OCI-M2 (cell line): ENCODE measurements at regions not wholly inside any gene's neighbourhood (a gene's known extent, or its start where the extent isn't known, plus 50 kb on each side); places are given as distances from the start of the nearest gene placed in this dataset.

Experiments
- DNase-seq: peaks from one replicate; lab custom pipeline; 2025; ENCODE audit not compliant: unreplicated experiment; lab: John Stamatoyannopoulos, UW

DNA sequence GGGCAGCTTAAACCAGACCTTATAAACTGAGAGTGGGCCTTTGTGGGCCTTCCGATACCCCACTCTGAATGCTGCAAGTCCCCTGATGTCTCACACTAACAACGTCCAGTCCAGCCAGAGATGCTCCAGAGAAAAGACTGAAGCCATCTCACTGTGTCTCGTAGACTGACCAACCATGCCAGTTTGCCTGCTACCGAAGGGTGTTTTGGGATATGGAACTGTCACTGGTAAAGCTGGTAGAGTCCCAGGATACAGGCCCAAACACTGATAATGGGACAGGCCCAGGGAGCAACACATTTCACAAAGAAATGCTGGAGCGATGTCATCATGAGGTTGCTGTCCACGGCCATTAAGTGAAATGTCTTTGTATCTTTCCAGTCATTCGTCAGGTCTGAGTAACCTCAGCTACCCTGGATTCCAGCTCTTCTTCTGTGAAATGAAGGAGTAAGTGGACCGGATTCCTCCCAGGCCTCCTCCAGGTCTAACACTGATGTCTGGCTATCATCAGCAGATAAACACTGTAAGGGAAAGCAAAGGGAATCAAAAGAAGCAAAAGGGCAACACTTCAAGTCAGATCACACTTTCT, 81.6 kb downstream of the SLC5A7 start:
- DNase-seq: no peak

DNA sequence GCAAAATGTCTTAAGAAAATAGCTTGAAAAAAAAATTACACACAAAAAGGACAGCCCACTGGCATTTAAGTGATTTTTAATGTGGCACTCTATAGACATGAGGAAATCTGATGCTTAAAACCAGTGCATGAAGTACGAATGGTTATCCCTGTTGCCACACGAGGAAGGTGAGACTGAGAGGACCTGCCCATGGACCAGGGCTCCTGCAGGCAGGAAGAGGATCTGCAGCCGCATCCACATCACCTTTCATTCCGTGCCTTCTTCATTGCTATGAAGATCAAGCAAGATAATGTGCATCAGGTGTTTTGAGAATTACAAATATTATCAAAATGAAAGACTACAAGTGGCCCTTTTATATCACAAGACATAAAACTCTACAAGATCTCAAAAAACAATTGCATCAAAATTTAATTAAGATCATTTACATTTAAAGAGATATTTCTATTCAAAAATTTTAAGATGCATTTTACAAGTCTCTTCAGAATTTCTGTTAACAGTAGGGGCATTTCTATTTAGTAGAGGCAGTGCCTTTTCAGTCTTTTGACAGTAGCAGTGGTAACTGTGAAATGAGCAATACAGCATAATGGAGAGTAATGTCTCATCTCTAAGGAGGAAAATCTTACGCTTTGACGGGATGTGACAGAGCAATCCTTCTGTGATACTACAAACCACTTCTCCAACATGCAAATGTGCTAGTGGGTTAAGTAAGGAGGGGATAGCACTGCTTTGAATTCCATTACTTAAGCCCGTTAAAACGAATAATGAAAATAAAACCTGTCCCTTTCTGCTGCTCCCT, 83.4 kb downstream of the SLC5A7 start:
- no peak for DNase-seq

DNA sequence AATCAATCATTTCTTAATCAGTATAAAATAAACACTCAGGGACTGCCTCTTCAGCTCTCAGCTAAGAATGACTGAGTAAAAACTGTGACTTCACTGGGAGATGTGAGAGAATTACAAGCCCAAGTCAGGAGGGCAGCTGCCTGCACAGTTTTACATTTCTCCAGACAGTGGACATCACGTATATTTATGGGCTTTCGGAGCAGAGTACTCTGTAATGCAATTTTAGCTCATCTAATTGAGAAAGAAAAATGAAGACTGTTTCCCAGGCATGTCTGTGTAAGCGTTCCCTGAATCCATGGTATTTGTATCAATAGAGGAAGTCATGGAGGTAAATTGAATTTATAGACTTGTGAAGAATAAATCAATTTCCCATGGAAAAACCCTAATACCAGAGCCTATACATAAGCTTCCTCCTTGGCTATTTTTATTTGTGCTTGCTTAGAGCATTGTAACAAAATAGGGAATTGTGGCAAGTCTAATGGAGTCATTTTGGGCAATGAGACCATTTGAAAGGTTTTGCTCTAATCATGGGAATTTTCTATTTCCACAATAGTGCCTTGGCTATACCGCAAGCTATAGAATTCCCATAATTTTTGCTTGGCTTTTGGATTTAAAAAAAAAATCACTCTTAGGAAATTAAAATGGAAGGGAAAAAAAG, 87.2 kb downstream of the SLC5A7 start:
- no peak for DNase-seq

DNA sequence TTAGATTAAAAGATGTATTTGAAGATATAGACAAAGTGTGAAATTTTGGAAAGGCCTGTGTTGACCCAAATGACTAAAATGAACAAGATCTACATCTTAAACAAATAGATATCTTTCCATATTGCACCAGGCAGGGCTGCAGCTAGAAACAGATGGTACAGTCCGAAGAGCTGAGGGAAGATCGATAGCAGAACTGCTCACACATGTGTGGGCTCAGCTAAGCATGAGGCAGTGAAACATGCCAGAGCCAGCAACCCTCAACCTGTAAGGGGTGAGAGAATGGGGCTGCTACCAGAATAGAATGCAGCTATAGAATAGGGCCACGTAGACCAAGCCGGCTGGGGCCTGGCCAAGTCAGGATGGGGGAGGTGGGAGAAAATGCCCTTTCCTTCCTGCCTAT, 87.8 kb downstream of the SLC5A7 start:
- DNase-seq: no peak

DNA sequence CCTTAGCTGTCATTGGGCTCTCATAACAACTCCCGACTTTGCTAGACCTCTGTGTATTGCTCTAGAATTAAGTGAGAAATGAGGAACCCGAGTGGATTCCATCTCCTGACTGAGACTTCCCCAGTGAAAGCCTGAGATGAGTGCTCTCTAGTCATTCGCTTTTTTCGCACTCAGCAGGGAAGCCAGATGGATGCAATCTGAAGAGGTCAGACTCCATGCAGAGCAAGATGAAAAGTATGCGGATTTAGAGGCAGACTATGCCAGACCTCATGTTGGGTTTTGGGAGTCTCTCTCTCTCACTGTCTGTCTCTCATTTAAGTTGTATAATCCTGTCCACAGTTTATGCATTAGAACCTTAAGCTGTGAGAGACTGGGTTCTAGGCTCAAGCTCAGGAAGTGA, 88.6 kb downstream of the SLC5A7 start:
- DNase-seq: no peak

DNA sequence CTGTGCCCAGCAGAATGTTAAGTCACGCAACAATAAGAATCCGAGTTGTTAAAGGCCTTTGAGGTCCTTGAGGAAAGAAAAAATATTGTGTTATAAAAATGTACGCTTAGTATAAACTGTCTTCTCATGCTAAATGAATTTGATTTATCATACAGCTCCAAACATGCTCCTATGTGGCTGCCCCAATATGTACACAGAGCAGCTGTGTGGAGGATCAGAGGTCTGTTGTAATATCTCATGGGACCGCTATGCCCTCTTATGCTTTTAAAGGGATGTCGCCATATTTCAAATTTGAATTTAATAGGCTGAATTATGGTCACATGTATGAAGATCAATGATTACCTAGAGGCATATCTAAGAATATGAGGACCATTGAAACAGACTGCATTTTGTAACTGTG, 90.2 kb downstream of the SLC5A7 start:
- no peak for DNase-seq

DNA sequence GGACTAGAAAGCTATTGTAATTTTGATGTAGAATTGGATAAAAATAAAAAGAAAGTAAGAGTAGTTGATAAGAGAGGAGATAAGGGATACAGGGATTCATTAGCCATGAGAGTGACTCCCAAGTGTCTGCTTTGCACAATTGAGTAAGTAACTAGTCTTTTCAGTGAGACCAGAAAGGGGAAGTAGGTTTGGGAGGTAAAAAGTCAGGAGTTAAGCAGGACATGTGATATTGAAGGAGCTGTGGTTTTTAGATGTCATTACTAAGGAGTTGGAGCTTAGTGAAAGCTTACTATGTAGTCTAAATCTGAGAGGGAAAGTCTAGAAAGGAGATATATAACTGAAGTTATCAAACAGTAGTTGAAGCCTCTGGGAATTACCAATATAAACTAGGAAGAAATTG, 93.4 kb downstream of the SLC5A7 start:
- no peak for DNase-seq

DNA sequence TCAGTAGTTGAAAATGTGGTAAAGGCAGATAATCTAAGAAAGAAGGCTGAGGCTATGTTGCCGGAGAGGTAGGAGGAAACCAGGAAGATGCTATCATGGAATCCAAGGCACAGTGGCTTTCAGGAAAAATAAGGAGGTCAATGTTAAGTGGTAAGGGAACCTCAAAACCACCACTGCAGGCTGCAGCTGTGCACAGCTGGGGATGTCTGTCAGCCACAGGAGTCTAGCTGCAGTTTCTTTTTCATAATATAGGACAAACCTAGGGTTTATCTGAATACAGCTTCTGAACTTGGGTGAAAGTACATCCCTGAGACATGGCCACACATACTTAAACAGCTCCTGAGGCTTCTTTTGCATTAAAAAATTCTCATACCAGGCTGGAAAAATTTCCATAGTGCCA, 93.9 kb downstream of the SLC5A7 start:
- no peak for DNase-seq

DNA sequence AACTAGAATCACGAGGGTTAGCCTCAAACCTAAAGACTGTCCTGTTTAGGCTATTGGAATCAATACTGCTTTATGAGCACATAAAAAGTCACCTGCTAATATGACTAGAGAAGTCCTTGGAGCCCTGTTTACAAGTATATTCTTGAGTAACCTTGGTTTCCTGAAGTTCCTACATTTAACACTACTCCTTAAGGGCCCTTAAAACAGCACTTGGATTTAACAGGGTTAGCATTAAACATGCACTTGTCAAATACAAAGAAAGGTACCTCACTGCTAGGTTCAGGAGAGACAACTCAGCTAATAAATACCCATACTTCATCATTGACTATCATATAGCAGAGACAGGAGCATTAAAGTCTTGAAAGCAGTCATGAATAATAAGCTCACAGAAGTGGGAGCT, 96.7 kb downstream of the SLC5A7 start:
- no peak for DNase-seq

DNA sequence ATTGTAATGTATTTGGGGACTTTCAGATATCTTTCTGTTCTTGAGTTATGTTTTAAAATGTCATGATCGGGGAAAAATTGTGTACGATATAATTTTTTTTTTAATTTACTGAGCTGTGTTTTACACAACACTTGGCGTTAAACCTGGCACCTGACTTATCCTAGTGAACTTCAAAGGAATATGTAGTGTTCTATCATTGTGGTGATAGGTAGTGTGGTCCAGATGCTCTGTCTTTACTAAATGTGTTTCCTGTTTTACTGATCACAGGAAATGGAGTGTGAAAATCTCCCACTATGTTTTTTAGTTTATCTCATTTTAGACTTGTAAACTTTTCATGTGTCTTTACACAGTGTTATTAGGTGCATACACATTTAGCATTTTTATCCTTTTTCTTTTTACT, 98.0 kb downstream of the SLC5A7 start:
- no peak for DNase-seq

DNA sequence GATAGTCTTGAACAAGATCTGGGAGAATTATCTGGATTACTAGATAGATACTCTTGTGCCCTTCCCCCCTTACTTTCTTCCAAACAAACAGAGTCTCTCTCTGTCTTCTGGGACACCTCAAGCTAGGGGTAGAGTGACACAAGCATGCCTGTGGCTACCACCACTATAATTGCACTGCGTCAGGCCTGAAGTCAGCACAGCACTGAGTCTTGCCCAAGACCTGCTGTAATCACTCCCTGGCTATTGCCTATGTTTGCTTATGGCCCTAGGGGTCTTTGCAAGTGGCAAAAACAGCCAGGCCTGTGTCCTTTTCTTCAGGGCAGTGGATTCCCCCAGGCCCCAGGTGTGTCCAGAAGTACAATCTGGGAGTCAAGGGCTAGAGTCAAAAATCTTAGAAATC, 106.6 kb downstream of the SLC5A7 start:
- DNase-seq: no peak

DNA sequence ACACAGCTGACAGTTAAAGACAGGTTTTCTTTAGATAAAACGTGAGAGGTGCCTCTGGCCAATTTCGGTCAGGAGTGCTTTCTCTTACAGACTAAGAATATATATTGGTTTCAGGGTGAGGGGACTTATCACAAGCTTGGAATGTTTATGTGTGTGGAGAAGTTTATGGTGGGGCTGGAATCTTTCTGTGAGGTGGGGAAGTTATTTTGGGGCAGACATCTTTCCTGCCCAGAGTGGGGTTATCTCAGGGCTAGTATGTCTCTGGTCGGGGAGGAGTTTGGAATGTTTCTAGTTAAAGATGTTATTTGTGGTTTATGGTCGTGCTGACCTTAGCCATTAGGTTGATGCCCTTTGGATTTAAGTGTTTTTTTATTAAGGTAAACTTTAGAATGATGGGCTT, 115.2 kb downstream of the SLC5A7 start:
- DNase-seq: no peak

DNA sequence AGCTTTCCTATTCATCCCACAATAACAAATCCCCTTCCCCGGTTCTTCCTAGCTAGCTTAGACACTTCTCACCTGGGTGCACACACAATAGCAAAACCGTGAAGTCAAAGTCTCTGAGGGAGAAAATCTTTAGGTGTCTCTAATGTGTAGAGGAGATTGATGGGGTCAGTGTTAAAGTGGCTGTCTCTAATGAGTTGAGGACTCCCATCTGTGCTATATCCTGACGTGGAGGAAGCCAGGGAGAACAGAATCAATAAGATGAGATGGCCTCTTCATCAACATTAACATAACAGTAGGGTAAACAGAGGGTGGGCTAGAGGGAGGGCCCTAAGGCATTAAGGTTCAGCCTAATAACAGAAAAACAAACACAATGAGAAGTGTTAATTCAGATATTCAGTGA, 120.4 kb downstream of the SLC5A7 start:
- no peak for DNase-seq

DNA sequence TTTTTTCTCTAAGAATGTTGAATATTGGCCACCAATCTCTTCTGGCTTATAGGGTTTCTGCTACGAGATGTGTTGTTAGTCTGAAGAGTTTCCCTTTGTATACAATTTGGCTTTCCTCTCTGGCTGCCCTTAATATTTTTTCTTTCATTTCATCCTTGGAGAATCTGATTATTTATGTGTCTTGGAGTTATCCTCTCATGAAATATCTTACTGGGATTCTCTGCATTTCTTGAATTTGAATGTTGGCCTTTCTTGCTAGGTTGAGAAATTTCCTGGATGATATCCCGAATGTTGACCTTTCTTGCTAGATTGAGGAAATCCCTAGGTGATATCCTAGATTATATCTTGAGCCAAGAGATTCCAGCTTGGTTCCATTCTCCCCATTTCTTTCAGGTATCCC, 125.6 kb downstream of the SLC5A7 start:
- DNase-seq: no peak

DNA sequence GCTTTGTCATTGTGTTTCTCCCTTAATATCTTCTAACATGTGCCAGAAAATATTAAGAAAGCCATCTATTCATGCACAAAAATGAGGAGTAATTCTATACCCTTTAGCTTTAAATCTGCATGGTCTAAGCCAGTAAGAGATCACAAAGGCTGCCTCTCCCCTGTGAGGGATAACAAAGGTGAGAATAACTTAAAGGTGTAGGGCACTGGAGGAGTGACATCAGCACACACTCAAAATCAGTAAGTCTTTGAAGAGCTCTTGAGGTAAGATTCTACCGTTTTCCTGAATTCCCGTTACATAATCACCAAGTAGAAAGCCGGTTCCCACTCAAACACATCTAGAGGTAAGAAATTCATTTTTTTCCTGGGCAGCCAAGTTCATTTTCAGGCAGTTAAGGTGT, 123.9 kb upstream of the SULT1C3 start:
- no peak for DNase-seq

DNA sequence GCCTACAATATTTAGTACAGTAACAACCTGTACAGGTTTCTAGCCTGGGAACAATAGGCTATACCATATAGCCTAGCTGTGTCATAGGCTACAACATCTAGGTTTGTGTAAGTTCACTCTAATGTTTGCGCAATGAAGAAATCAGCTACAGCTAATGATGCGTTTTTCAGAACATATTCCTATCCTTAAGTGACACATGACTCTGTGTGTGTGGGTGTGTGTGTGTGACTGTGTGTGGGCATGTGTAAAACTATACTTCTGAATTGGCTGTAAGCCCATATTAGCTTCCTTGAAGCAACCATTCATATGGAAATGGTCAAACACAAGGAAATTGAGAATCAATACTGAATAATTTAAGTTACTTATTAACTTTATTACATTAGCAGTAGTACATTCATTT, 120.8 kb upstream of the SULT1C3 start:
- DNase-seq: no peak

DNA sequence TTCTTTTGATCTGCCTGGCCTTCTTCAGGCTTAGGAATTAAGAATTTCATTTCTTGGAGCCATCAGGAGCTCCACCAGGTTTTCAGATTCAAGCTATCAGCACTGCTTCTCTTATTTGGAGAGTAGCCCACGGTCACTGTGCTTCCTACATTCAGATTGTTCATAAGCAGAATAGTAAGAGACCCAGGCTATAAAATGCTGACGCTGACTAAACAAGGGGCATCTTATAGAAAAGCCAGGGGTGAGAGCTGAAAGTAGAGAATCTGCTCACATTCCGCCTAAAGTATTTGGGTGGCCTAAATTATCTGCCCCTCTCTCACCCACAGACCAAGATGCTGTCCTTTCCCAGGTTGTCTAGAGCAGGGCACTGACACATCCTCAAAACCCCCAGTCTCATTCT, 120.3 kb upstream of the SULT1C3 start:
- DNase-seq: no peak

DNA sequence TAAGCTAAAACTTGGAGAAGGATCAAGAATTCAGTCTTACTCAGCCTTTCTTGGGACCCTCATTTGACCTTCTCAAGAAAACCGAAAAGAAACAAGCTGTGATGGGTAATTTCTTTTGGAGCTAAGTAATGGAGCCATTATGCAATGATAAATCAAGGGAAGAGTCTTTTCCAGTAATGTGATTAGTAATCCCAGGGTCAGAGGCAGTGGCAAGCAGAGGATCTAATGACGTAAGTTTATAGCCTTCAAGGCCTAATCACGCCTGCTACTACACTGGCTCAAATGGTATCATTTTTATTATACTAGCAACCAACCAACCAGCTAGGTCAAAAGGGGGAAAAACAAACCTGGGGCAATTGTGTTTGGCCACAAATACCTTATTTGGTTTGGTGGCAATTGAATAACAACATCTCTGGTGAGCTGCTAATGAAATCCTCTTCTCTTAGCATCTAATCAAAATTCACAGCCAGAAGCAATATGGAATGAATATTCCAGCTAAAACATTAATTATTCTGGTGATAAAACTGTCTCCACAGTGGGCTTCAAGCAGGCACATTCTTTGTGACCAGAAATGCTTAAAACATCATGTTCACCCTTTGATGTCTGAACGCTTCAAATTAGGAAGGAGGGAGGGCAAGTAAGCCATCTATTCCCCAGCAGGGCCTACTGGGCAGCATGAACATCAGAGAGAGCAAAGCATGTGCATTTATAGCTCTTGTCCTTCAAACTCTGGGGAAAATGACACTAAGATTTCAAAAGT, 114.9 kb upstream of the SULT1C3 start:
- DNase-seq: no peak

DNA sequence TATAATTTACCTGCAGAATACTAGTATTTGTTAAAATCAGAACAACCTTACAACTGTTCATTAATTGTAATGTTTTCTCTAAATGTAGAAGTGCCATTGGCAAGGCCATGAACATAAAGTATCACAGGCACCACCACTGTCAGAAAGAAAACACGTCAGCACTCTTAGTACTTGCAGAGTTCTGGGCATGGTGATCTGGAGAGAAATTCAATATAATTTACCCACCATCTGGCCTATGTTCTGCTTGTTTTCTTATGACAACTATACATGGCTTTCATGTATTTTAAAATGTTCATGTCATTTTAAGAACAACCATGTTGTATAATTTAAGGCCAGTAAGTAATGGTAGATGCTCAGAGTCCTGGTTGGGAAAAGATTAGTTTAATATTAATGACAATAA, 114.2 kb upstream of the SULT1C3 start:
- DNase-seq: no peak

DNA sequence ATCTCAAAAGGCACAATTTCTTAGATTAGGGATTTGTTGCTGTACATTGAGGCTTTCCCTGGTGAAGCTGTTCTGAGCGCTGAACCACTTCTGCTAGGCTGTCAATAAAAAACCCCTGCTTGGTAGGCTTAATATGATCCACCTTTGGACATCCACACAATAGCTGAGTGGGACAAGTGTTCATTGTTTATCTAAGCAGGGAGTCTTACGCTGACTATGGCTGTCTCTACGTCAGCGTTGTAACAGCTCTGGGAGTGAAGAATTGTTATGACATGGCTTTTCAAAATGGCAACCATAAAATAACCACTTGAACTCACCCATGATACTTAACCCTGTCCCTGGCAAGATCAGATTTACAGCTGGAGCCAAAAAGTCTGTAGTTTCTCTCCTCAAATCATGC, 111.5 kb upstream of the SULT1C3 start:
- no peak for DNase-seq

DNA sequence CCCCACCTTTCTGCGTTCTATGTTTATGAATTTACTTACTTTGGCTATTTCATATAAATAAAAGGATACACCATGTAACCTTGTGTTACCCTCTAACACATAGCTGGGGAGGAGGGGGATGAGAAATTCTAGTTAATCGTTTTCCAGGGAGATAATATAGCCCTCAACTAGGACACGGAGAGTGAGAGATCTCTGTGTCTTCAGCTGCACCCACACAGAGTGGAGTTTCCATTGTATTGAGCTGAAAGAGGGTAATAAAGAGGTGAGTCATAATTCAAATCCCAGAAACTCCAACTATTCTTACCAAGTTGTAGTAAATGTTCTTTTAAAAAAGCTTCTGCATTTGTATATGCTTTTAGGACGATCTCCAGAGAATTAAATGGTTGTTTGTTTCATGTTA, 110.1 kb upstream of the SULT1C3 start:
- DNase-seq: no peak

DNA sequence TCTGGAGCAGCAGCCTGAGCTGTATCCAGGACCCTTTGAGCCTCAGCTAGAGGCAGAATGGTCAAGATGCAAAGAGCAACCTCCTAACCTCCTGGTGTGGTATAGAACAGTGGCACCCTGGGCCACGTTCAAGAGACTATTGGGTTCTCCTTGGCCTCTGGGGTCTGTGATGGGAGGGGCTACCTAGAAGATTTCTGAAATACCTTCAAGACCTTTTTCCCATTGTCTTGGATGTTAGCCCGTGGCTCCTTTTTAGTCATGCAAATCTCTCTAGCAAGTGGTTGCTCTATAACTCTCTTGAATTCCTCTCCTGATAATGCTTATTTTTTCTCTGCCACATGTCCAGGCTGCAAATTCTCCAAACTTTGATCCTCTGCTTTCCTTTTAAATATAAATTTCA, 106.3 kb upstream of the SULT1C3 start:
- DNase-seq: no peak
